NB4 (cell line): ENCODE measurements at regions not wholly inside any gene's neighbourhood (a gene's known extent, or its start where the extent isn't known, plus 50 kb on each side); places are given as distances from the start of the nearest gene placed in this dataset.

Source experiments
- CTCF ChIP-seq: IDR thresholded peaks from one replicate; pipeline ENCODE4 v1.5.1; 2012; ENCODE audit warnings: low read depth, low read length
- MAX ChIP-seq: IDR thresholded peaks from 2 replicates; pipeline ENCODE4 v1.6.1; 2011; ENCODE audit warnings: low read depth, low read length
- POLR2A ChIP-seq: IDR thresholded peaks from 2 replicates; pipeline ENCODE4 v1.6.1; 2011; ENCODE audit warnings: mild to moderate bottlenecking; ENCODE audit not compliant: insufficient read length; ENCODE audit errors: extremely low read depth

- TF ChIP-seq POLR2A (no peak), CTCF (peak; percentile 84), MAX (no peak)
These were observed 287.2 kb downstream of the CGGBP1 start for GRCh38 chr3:87771337-87772192.
